ENCODE measurements at regions not wholly inside any gene's neighbourhood (a gene's known extent, or its start where the extent isn't known, plus 50 kb on each side); places are given as distances from the start of the nearest gene placed in this dataset.

DNA sequence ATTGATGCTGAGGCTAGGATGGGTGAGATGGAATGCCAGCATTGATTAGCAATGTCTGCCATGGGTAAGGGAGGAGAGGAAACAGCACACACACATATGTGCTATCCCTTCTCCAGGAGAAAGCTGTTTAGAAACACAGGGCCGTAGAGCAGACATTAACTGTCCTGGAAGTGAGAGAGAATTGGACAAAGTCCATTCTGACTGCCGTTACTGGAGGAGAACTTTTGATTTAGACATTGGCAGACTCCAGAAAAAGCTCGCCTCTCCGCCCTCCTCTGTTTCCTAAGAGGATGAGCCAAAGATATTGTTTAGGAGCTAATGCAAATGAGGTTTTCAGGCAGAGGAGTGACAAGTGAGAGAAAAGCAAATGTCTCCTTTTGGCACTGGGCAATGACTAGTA is 237.0 kb downstream of the HAPSTR1 start:
- DNase-seq (ENCODE audit: low spot score) = no peak
- no peaks in the 10 kb centered on the region for H3K36me3 Mint-ChIP-seq (ENCODE audit: low read depth)
- intact Hi-C loops (cut with micrococcal nuclease) = no loop called here
- no peaks in the 10 kb centered on the region for H3K27me3 Mint-ChIP-seq (ENCODE audit: insufficient read depth)
- no peaks in the 10 kb centered on the region for H3K9me3 Mint-ChIP-seq
- H3K27ac Mint-ChIP-seq = no peak overlapping the region
- no peaks in the 10 kb centered on the region for H3K4me1 Mint-ChIP-seq (ENCODE audit: low read depth)
- H3K4me3 Mint-ChIP-seq = no peak overlapping the region

DNA sequence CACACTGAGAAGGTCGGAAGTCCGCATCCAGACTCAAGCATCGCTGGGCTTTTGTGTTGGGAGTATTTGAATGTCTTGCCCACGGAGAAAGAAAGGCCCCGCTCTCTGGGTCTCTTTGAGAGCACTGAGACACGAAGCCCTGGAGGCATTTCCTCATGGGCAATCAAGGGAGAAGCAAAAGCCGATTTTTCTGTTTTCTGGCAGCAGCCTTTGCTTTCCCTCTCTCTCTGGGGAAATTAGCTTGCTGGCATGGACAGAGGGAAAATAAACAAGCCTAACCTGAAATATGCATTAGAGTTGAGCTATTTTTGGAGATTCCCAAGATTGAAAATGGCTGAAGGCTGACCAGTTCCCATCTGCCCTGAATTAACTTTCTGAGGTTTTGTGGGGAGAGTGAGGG is 238.7 kb downstream of the HAPSTR1 start:
- intact Hi-C loops (cut with micrococcal nuclease) = no loop called here
- Mint-ChIP-seq H3K4me3 (no peak overlapping the region), H3K27ac (no peak overlapping the region), H3K27me3 (ENCODE audit: insufficient read depth) (no peaks in the 10 kb centered on the region), H3K9me3 (no peaks in the 10 kb centered on the region), H3K4me1 (ENCODE audit: low read depth) (no peaks in the 10 kb centered on the region), H3K36me3 (ENCODE audit: low read depth) (no peaks in the 10 kb centered on the region)
- DNase-seq (ENCODE audit: low spot score) = no peak

DNA sequence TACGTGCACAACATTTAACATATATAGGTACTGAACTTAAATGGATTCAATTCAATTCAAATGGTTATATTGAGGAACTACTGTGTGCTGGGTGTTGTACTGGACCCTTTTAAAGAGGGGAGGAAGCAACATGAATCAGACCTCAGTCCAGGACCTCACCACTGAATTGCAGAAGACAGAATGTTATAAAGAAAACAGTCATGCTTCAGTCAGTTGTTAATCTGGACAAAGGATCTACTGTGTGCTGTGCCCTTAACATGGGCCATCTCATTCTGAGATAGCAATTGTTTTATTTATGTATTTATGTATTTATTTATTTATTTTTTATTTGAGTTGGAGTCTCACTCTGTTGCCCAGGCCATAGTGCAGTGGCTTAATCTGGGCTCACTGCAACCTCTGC is 240.1 kb downstream of the HAPSTR1 start:
- H3K27ac Mint-ChIP-seq = no peak overlapping the region

DNA sequence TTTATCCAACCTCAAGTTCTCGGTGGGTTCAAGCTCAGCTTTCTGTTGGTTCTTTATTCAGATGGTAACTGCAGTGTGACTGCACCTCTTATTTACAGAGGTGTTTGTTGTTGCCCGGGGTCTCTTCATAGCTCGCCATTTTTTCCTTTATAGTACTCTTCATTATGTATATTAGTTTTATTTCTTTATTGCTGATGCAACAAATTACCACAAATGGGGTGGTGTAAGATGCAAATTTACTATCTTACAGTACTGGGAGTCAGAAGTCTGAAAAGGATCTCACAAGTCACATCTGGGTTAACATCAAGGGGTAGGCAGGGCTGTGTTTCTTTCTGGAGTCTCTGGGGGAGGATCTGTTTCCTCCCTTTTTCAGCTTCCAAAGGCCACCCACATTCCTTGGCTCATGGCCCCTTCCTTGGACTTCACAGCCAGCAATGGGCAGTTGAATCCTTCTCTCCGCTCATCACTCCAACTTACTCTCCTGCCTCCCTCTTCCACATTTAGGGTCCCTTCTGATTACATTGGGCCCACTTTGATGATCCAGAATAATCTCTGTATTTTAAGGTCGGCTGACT is 241.2 kb downstream of the HAPSTR1 start:
- no peak overlapping the region for H3K27ac Mint-ChIP-seq
- H3K9me3 Mint-ChIP-seq = no peaks in the 10 kb centered on the region
- no peak overlapping the region for H3K4me3 Mint-ChIP-seq
- H3K27me3 Mint-ChIP-seq (ENCODE audit: insufficient read depth) = no peaks in the 10 kb centered on the region
- no peak for DNase-seq (ENCODE audit: low spot score)
- no peaks in the 10 kb centered on the region for H3K36me3 Mint-ChIP-seq (ENCODE audit: low read depth)
- intact Hi-C loops (cut with micrococcal nuclease) = no loop called here
- no peaks in the 10 kb centered on the region for H3K4me1 Mint-ChIP-seq (ENCODE audit: low read depth)

More for the DNA sequence above, 240.1 kb downstream of the HAPSTR1 start:
- Mint-ChIP-seq H3K9me3 (no peaks in the 10 kb centered on the region), H3K4me3 (no peak overlapping the region), H3K36me3 (ENCODE audit: low read depth) (no peaks in the 10 kb centered on the region), H3K4me1 (ENCODE audit: low read depth) (no peaks in the 10 kb centered on the region), H3K27me3 (ENCODE audit: insufficient read depth) (no peaks in the 10 kb centered on the region)
- DNase-seq (ENCODE audit: low spot score) = no peak
- intact Hi-C loops (cut with micrococcal nuclease) = no loop called here

DNA sequence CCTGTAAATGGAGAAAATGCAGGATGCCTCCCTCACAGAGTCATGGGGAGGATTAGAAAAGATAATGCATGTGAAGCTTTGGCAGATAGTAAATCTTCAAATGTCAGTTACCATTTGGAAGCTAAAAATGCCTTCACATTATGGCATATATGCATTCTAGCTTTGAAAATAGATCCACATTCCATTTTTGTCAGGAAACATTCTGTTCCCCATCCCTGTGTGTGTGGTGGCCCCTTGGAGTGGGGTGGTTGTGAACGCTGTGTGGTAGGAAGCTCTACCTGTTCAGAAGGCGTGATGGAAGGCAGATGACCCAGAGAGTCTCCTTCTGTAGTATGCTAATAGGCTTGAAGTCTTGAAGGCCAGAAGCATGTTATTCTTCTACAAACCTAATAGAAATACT is 242.0 kb downstream of the HAPSTR1 start:
- intact Hi-C loops (cut with micrococcal nuclease) = no loop called here
- Mint-ChIP-seq H3K4me3 (no peak overlapping the region), H3K9me3 (no peaks in the 10 kb centered on the region), H3K27ac (no peak overlapping the region), H3K27me3 (ENCODE audit: insufficient read depth) (no peaks in the 10 kb centered on the region), H3K4me1 (ENCODE audit: low read depth) (no peaks in the 10 kb centered on the region), H3K36me3 (ENCODE audit: low read depth) (no peaks in the 10 kb centered on the region)
- no peak for DNase-seq (ENCODE audit: low spot score)

DNA sequence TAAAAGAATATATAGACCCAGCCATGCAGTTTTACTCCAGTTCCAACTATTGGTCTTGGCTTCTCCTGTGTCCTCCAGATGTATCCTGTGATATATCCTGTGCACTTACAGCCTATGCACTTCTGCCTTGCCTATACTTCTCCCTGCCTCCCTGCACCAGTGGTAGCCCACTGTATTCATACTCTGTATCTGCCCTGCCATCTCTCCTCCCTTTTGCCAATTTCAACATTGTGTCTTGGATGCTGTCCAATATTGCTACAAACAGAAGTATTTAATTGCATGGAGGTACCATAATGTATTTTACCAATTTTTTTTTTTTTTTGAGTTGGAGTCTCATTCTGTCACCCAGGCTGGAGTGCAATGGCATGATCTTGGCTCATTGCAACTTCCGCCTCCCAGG is 242.7 kb downstream of the HAPSTR1 start:
- Mint-ChIP-seq H3K4me3 (no peak overlapping the region), H3K4me1 (ENCODE audit: low read depth) (no peaks in the 10 kb centered on the region), H3K27me3 (ENCODE audit: insufficient read depth) (no peaks in the 10 kb centered on the region), H3K27ac (no peak overlapping the region), H3K9me3 (no peaks in the 10 kb centered on the region), H3K36me3 (ENCODE audit: low read depth) (no peaks in the 10 kb centered on the region)
- DNase-seq (ENCODE audit: low spot score) = no peak
- intact Hi-C loops (cut with micrococcal nuclease) = no loop called here

DNA sequence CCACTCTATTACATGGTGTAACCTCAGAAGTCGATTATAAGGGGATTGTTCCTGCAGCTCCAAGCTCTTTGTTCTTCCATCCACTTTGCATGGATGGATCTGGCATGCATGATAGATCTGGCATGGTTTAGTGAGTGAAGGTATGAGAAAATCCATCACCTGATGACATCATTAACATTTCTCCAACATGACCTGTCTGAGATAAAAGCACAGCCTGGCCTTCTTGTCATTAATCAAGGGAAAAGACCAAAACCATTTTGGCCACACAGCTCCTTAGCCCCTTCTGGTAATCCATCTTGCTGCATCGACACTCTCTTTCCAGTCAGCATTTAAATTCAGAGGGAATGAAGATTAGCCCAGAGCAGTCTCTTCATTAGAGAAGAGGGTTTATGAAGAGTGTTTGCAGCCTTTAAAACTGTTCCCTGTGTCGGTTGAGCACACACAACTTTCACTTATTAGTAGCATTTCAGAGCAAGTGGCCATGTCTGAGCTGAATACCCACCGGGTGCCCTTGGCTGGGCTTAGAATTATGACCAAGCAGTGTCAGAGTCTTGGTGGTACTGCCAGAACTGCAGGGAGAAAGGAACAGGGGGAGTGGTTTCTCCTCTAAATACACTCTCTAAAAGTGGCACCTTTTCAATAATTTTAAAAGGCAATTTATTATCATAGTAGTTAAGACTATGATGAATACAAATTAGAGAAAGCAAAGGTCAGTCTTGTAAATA is 246.0 kb downstream of the HAPSTR1 start:
- intact Hi-C loops (cut with micrococcal nuclease) = no loop called here
- DNase-seq (ENCODE audit: low spot score) = no peak
- H3K9me3 Mint-ChIP-seq = no peaks in the 10 kb centered on the region
- no peaks in the 10 kb centered on the region for H3K4me1 Mint-ChIP-seq (ENCODE audit: low read depth)
- H3K27ac Mint-ChIP-seq = no peak overlapping the region
- H3K27me3 Mint-ChIP-seq (ENCODE audit: insufficient read depth) = no peaks in the 10 kb centered on the region
- no peaks in the 10 kb centered on the region for H3K36me3 Mint-ChIP-seq (ENCODE audit: low read depth)
- no peak overlapping the region for H3K4me3 Mint-ChIP-seq

DNA sequence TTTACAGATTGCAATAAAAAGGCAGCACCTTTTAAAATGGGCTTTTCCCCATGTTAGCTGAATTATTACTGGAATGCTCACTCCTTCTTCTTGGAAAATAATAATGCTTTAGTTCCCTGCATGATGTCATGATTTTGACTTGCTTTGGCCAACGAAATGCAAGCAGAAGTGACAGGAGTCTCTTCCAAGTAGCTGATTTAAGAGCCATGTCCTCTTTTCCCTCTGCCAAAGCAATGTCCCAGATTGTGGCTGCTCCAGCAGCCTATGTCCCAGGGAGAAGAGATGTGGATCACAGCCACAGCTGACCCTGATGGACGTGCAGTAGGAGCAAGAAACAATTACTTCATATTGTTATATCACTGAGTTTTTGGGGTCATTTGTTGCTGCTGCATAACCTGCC is 246.6 kb downstream of the HAPSTR1 start:
- no peak for DNase-seq (ENCODE audit: low spot score)
- no peaks in the 10 kb centered on the region for H3K4me1 Mint-ChIP-seq (ENCODE audit: low read depth)
- intact Hi-C loops (cut with micrococcal nuclease) = no loop called here
- H3K9me3 Mint-ChIP-seq = no peaks in the 10 kb centered on the region
- H3K4me3 Mint-ChIP-seq = no peak overlapping the region
- H3K36me3 Mint-ChIP-seq (ENCODE audit: low read depth) = no peaks in the 10 kb centered on the region
- no peak overlapping the region for H3K27ac Mint-ChIP-seq
- no peaks in the 10 kb centered on the region for H3K27me3 Mint-ChIP-seq (ENCODE audit: insufficient read depth)

DNA sequence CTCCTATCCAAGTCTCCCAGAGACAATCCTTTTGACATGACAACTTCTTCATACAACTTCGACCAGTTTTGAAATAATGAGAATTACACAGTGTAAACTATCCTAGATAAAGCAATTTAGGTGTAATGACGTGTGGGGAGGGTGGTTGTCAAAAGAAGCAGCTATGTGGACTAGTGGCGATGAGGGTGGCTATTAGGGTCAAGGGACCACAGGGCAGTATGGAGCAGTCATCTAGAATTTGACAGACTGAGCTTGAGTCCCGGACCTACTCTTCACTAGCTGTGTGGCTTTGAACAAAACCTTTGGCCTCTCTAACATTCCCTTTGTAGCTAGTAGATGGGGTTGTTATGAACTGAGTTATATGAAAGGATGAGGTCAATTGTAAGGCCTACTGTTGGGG is 247.1 kb downstream of the HAPSTR1 start:
- no peak overlapping the region for H3K4me3 Mint-ChIP-seq
- no peaks in the 10 kb centered on the region for H3K27me3 Mint-ChIP-seq (ENCODE audit: insufficient read depth)
- no peak overlapping the region for H3K27ac Mint-ChIP-seq
- H3K4me1 Mint-ChIP-seq (ENCODE audit: low read depth) = no peaks in the 10 kb centered on the region
- intact Hi-C loops (cut with micrococcal nuclease) = no loop called here
- no peak for DNase-seq (ENCODE audit: low spot score)
- H3K36me3 Mint-ChIP-seq (ENCODE audit: low read depth) = no peaks in the 10 kb centered on the region
- H3K9me3 Mint-ChIP-seq = no peaks in the 10 kb centered on the region

DNA sequence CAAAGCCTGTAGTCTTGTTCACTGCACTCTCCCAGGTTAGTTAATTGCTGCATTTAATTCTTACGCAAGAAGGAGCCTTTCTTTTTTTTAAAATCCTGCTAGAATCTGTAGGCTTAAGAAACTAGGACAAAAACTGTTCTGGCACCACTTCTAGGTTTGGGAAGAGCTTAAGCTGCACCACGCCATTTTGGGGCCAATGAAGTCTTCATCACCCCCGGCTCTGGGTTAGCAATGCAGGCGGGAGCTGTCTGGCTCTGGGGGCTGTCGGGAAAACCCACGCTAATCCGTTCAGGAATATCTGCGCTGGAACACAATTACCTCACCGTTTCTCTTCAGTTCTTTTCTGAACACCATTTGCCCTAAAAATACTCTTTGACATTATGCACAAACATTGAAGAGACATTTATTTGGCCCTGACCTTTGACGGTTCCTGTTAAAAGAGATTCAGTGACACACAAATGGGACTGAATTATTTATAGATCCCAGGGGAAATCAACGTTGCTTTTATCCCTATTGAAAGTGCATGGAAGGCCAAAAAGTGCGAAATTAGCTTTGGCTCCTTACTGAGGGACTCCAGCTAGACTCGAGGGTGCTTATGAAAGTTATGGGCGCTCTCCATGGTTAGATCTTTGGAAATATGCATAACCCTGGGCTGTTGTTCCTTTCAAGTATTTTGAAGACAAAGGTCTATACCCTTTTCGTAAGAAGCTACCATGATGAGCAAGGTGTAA is 249.2 kb downstream of the HAPSTR1 start:
- no peak overlapping the region for H3K27ac Mint-ChIP-seq
- H3K36me3 Mint-ChIP-seq (ENCODE audit: low read depth) = no peaks in the 10 kb centered on the region
- no peaks in the 10 kb centered on the region for H3K27me3 Mint-ChIP-seq (ENCODE audit: insufficient read depth)
- H3K9me3 Mint-ChIP-seq = no peaks in the 10 kb centered on the region
- DNase-seq (ENCODE audit: low spot score) = no peak
- no peak overlapping the region for H3K4me3 Mint-ChIP-seq
- intact Hi-C loops (cut with micrococcal nuclease) = no loop called here
- no peaks in the 10 kb centered on the region for H3K4me1 Mint-ChIP-seq (ENCODE audit: low read depth)

DNA sequence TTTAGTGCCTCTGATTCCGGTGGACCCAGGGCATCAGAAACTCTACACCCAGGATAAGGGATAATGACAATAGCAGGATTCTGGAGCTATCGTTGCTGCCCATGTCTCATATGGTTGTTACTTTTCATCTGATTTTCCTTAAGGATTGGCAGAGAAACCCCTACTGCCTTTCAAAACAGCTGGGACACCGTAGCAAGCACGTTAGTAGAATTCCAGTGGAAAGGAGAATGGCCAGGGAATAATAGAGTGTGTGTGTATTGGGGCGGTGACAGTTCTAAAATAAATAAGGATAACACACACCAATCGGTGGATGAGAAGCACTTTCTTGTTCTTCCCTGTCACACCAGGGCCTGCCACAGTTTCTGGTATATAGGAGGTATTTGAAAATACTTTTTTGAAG is 251.8 kb downstream of the HAPSTR1 start:
- Mint-ChIP-seq H3K36me3 (ENCODE audit: low read depth) (no peaks in the 10 kb centered on the region), H3K27me3 (ENCODE audit: insufficient read depth) (no peaks in the 10 kb centered on the region), H3K27ac (no peak overlapping the region), H3K4me1 (ENCODE audit: low read depth) (no peaks in the 10 kb centered on the region), H3K4me3 (no peak overlapping the region), H3K9me3 (no peaks in the 10 kb centered on the region)
- intact Hi-C loops (cut with micrococcal nuclease) = no loop called here
- no peak for DNase-seq (ENCODE audit: low spot score)

DNA sequence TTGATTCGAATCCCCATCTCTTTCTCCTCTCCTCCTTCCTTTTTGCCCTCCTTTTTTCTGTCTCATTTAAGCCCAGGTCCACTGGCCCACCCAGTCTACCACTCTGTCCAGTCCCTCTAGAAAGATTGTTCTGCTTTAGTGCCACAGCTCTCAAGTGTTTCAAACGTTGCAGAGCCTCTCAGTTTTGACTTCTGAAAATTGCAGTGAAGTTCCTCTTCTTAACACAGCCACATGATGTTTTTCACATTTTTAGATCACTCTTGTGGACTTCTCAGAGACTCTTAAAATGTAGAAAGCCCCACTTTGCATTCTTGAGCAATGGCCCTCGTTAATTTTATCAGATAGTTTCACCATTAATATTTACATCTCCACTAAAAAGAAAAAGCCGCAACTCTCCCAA is 253.1 kb downstream of the HAPSTR1 start:
- no peaks in the 10 kb centered on the region for H3K36me3 Mint-ChIP-seq (ENCODE audit: low read depth)
- intact Hi-C loops (cut with micrococcal nuclease) = no loop called here
- no peak overlapping the region for H3K4me3 Mint-ChIP-seq
- DNase-seq (ENCODE audit: low spot score) = no peak
- no peaks in the 10 kb centered on the region for H3K4me1 Mint-ChIP-seq (ENCODE audit: low read depth)
- H3K27me3 Mint-ChIP-seq (ENCODE audit: insufficient read depth) = no peaks in the 10 kb centered on the region
- H3K27ac Mint-ChIP-seq = no peak overlapping the region
- H3K9me3 Mint-ChIP-seq = peaks cover 10% of the 10 kb centered on the region

DNA sequence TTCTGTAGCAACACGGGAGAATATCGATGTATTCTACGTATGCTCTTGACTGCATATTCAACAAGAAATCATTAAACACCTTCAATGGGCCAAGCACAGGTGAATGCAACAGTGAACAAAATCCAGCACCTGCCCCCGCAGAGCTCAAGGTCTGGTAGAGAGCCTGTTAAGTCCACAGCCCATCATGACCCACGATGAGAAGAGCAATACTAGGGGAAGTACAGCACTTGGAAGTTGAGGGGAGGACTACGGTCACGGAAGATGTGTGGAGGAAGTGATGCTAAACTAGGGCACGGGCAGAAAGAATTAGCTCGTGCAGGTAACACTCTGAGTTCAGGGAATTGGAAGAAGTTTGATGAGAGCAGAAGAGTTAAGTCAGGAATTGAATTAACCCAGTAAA is 253.6 kb downstream of the HAPSTR1 start:
- H3K36me3 Mint-ChIP-seq (ENCODE audit: low read depth) = no peaks in the 10 kb centered on the region
- H3K9me3 Mint-ChIP-seq = peaks cover 13% of the 10 kb centered on the region
- intact Hi-C loops (cut with micrococcal nuclease) = no loop called here
- no peak overlapping the region for H3K4me3 Mint-ChIP-seq
- no peak overlapping the region for H3K27ac Mint-ChIP-seq
- no peak for DNase-seq (ENCODE audit: low spot score)
- no peaks in the 10 kb centered on the region for H3K27me3 Mint-ChIP-seq (ENCODE audit: insufficient read depth)
- H3K4me1 Mint-ChIP-seq (ENCODE audit: low read depth) = no peaks in the 10 kb centered on the region
